ENCODE measurements at regions not wholly inside any gene's neighbourhood (a gene's known extent, or its start where the extent isn't known, plus 50 kb on each side); places are given as distances from the start of the nearest gene placed in this dataset.
"Not testable (repeated sequence)": the region's sequence is repeated elsewhere in the genome, so short reads cannot be mapped to it uniquely, and the experiment has no call there.

- Mint-ChIP-seq H3K27ac (no peak overlapping the region), H3K9me3 (ENCODE audit: low read depth) (no peaks in the 10 kb centered on the region), H3K27me3 (no peaks in the 10 kb centered on the region), H3K4me1 (peaks cover 10% of the 10 kb centered on the region), H3K36me3 (no peaks in the 10 kb centered on the region), H3K4me3 (no peak overlapping the region)
- no peak for ATAC-seq
- CTCF ChIA-PET = interaction anchor here (1.6 kb wide), 1 partner anchor 11 kb away, joined by 3 read pairs; no protein-coding TSS in a partner anchor
- DNase-seq = no peak
Observed at GRCh38 chr10:29699621-29700020, 64.8 kb upstream of the SVIL start.

- Mint-ChIP-seq H3K27ac (no peak overlapping the region), H3K4me1 (peaks cover 10% of the 10 kb centered on the region), H3K4me3 (no peak overlapping the region), H3K36me3 (no peaks in the 10 kb centered on the region), H3K9me3 (ENCODE audit: low read depth) (no peaks in the 10 kb centered on the region), H3K27me3 (no peaks in the 10 kb centered on the region)
- CTCF ChIA-PET = interaction anchor here (1.6 kb wide), 1 partner anchor 11 kb away, joined by 3 read pairs; no protein-coding TSS in a partner anchor
- ATAC-seq (no peak), DNase-seq (no peak)
Observed at GRCh38 chr10:29698773-29699490, 64.2 kb upstream of the SVIL start.

GRCh38 chr10:29696581-29696980, 61.8 kb upstream of the SVIL start:
- H3K9me3 Mint-ChIP-seq (ENCODE audit: low read depth); H3K36me3 Mint-ChIP-seq; H3K27me3 Mint-ChIP-seq; H3K4me1 Mint-ChIP-seq; H3K27ac Mint-ChIP-seq; DNase-seq; H3K4me3 Mint-ChIP-seq; ATAC-seq; CTCF ChIA-PET: not testable (repeated sequence)

- Mint-ChIP-seq H3K9me3 (ENCODE audit: low read depth) (no peaks in the 10 kb centered on the region), H3K27me3 (no peaks in the 10 kb centered on the region), H3K4me1 (peaks cover under 1% of the 10 kb centered on the region), H3K27ac (no peak overlapping the region), H3K36me3 (no peaks in the 10 kb centered on the region), H3K4me3 (no peak overlapping the region)
- DNase-seq (no peak), ATAC-seq (no peak)
- CTCF ChIA-PET = no interaction called here
Observed at GRCh38 chr10:29694121-29694520, 59.4 kb upstream of the SVIL start.

GRCh38 chr10:29692121-29692539, 57.4 kb upstream of the SVIL start:
- no peak for DNase-seq
- no peak for ATAC-seq
- H3K4me1 Mint-ChIP-seq = peaks cover 7% of the 10 kb centered on the region
- no peak overlapping the region for H3K4me3 Mint-ChIP-seq
- no peaks in the 10 kb centered on the region for H3K36me3 Mint-ChIP-seq
- H3K9me3 Mint-ChIP-seq (ENCODE audit: low read depth) = no peaks in the 10 kb centered on the region
- CTCF ChIA-PET = no interaction called here
- H3K27me3 Mint-ChIP-seq = peaks cover 3% of the 10 kb centered on the region
- H3K27ac Mint-ChIP-seq = no peak overlapping the region

GRCh38 chr10:29691564-29692072, 56.8 kb upstream of the SVIL start:
- no peaks in the 10 kb centered on the region for H3K36me3 Mint-ChIP-seq
- CTCF ChIA-PET = interaction anchor here (0.7 kb wide), 1 partner anchor 30 kb away, joined by 3 read pairs; no protein-coding TSS in a partner anchor
- H3K4me1 Mint-ChIP-seq = peaks cover 7% of the 10 kb centered on the region
- no peak overlapping the region for H3K4me3 Mint-ChIP-seq
- no peak overlapping the region for H3K27ac Mint-ChIP-seq
- peaks cover 3% of the 10 kb centered on the region for H3K27me3 Mint-ChIP-seq
- DNase-seq = no peak
- no peaks in the 10 kb centered on the region for H3K9me3 Mint-ChIP-seq (ENCODE audit: low read depth)
- ATAC-seq = no peak

GRCh38 chr10:29689001-29689400, 54.2 kb upstream of the SVIL start:
- no peaks in the 10 kb centered on the region for H3K36me3 Mint-ChIP-seq
- peaks cover 7% of the 10 kb centered on the region for H3K4me1 Mint-ChIP-seq
- no peaks in the 10 kb centered on the region for H3K9me3 Mint-ChIP-seq (ENCODE audit: low read depth)
- H3K27me3 Mint-ChIP-seq = peaks cover 3% of the 10 kb centered on the region
- CTCF ChIA-PET = interaction anchor here (1.4 to 1.8 kb wide), 2 partner anchors 10 to 47 kb away, joined by 3 to 6 read pairs; no protein-coding TSS in a partner anchor
- no peak for DNase-seq
- no peak overlapping the region for H3K27ac Mint-ChIP-seq
- no peak for ATAC-seq
- H3K4me3 Mint-ChIP-seq = no peak overlapping the region

DNA sequence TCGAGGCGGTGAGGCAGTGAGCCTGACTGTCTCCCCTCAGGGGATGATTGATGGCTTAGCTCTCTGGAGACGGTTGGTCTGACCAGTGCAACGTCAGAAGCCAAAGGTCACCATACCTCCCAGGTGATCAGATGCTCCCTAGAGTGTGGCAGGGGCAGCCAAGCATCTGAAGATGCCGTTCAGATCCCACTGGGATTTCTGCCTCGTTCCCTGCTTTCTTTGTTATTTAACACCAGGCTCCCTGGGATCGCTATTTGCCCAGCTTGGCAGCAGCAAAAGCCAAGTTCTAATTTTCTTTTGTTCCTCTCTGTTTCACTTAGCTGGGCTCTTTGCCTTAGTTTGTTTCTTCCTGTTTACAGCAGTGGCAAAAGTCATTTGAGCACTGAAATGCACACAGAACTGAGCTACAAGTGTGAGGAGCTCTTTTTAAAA, 53.5 kb upstream of the SVIL start:
- Mint-ChIP-seq H3K9me3 (ENCODE audit: low read depth) (no peaks in the 10 kb centered on the region), H3K27ac (no peak overlapping the region), H3K4me3 (no peak overlapping the region), H3K4me1 (peaks cover 7% of the 10 kb centered on the region), H3K27me3 (peaks cover 3% of the 10 kb centered on the region), H3K36me3 (no peaks in the 10 kb centered on the region)
- DNase-seq (no peak), ATAC-seq (no peak)
- CTCF ChIA-PET = interaction anchor here (1.4 to 1.8 kb wide), 2 partner anchors 11 to 48 kb away, joined by 3 to 6 read pairs; no protein-coding TSS in a partner anchor

- CTCF ChIA-PET = interaction anchor here (1.4 to 1.8 kb wide), 2 partner anchors 12 to 48 kb away, joined by 3 to 6 read pairs; no protein-coding TSS in a partner anchor
Observed at GRCh38 chr10:29687421-29688164, 52.8 kb upstream of the SVIL start.

GRCh38 chr10:29685506-29685905, 50.7 kb upstream of the SVIL start:
- Mint-ChIP-seq H3K4me3 (no peak overlapping the region), H3K27me3 (peaks cover 3% of the 10 kb centered on the region), H3K36me3 (peaks cover 7% of the 10 kb centered on the region), H3K4me1 (peaks cover 26% of the 10 kb centered on the region), H3K9me3 (ENCODE audit: low read depth) (peaks cover 2% of the 10 kb centered on the region), H3K27ac (no peak overlapping the region)
- CTCF ChIA-PET = no interaction called here
- no peak for DNase-seq
- ATAC-seq = no peak

More at GRCh38 chr10:29687421-29688164, 52.8 kb upstream of the SVIL start:
- DNase-seq = no peak
- no peak overlapping the region for H3K4me3 Mint-ChIP-seq
- H3K36me3 Mint-ChIP-seq = peaks cover 2% of the 10 kb centered on the region
- no peak overlapping the region for H3K27ac Mint-ChIP-seq
- no peak for ATAC-seq
- peaks cover 3% of the 10 kb centered on the region for H3K27me3 Mint-ChIP-seq
- H3K9me3 Mint-ChIP-seq (ENCODE audit: low read depth) = no peaks in the 10 kb centered on the region
- H3K4me1 Mint-ChIP-seq = peaks cover 8% of the 10 kb centered on the region

All from activated CD8-positive, alpha-beta memory T cell treated with anti-CD3 and anti-CD28 coated beads, Interleukin-2, amount 10 ng/mL, durations not matched to agents 7 days and 5 days (primary cell).